Retinal pigment epithelial cell (primary cell): ENCODE measurements at regions not wholly inside any gene's neighbourhood (a gene's known extent, or its start where the extent isn't known, plus 50 kb on each side); places are given as distances from the start of the nearest gene placed in this dataset.

Experiments used
- DNase-seq: peaks from one replicate; pipeline ENCODE4 v3.0.0-alpha.2; 2010; ENCODE audit warnings: low read depth
- H3K4me3 ChIP-seq: 2 replicates; pipeline ENCODE4 v1.5.1; 2011; ENCODE audit warnings: mild to moderate bottlenecking, low read length, control low read depth, moderate library complexity
- CTCF ChIP-seq: conservative IDR thresholded peaks from 2 replicates; pipeline ENCODE4 v1.5.1; 2011; ENCODE audit warnings: low read depth, low read length, control low read depth, inconsistent platforms

DNA sequence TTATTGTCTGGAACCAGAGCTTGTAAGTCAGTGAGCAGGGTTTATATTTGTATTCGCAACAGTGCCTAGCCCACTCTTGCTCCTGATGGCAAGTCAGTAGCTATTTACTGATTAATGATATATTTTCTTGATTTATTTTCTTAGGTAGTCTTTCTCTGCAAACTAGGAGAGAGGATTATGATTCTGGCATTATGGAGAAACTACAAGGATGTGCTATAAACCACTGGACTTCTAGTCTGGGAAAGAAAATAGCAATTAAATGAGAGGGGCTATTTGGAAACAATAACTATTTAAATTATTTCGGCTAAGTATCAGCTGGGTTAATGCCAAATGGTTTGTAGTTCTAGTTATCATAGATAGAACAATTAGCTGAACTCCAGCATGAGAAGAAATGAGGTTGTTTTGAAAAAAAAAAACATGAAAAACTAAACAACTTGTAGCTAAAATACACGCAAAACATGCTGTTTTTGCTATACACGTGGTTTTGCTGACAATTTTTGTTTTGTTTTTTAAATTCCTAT, 304.9 kb upstream of the TCF21 start:
- no peak for DNase-seq
- TF ChIP-seq CTCF = no peak

DNA sequence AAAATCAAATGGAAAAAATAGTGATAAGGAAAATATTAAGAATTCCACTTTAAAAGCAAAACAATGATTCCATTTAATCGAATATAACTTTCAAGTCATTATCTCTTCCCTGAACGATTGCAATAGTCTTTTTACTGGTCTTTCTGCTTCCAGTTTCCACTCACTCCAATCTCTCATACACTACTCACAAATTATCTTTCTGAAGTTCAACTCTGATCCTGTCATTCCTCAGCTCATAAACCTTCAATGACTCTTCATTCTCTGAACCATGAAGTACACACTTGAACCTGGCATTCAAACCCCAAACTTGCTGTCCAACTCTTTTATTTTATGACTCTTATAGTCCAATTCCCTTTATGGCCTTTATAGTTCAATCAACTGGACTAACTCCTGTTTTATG, 304.1 kb upstream of the TCF21 start:
- no peak for DNase-seq
- TF ChIP-seq CTCF = no peak
- no peak overlapping the region for H3K4me3 ChIP-seq

More for the DNA sequence above, 304.9 kb upstream of the TCF21 start:
- H3K4me3 ChIP-seq = no peak overlapping the region

DNA sequence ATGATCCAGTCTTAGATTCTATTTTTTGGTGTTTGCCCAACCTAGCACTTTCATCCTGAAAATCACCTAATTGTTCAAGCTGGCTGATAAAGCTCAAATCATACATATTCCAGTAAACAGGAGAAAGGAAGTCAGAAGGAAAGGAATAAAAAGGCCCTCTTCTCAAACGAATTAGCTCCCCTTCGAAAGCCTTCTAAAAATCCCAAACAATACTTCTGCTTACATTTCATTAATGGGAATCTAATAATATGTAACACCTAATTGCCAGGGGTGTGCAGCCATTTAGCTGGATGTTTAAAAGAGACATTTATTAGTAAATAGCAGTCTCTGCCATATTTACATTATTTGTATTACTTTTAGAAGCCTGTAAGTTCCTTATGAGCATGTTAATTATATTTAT, 302.9 kb upstream of the TCF21 start:
- DNase-seq = no peak
- no peak overlapping the region for H3K4me3 ChIP-seq
- no peak for TF ChIP-seq CTCF

GRCh38 chr6:133587546-133588160, 301.3 kb upstream of the TCF21 start:
- H3K4me3 ChIP-seq = no peak overlapping the region
- TF ChIP-seq CTCF = no peak
- no peak for DNase-seq

DNA sequence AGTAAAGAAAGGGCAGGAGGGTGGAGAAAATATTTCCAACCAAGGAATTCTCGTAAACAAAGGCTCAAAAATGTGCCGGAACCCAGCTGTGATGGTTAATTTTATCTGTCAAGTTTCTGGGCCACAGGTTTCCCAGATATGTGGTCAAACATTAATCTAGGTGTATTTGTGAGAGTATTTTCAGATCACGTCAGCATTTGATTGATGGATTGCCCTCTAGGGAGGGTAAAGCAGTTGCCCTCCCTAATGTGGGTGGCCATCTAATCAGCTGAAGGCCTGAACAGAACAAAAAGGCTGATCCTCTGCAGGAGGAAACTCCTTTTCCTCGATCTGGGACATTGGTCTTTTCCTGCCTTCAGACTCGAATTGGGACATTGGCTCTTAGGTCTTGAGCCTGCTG, 298.7 kb upstream of the TCF21 start:
- H3K4me3 ChIP-seq = no peak overlapping the region

GRCh38 chr6:133590814-133591213, 298.1 kb upstream of the TCF21 start:
- no peak for TF ChIP-seq CTCF
- H3K4me3 ChIP-seq = no peak overlapping the region
- no peak for DNase-seq

More for the DNA sequence above, 298.7 kb upstream of the TCF21 start:
- no peak for DNase-seq
- no peak for TF ChIP-seq CTCF

GRCh38 chr6:133591275-133591674, 297.6 kb upstream of the TCF21 start:
- no peak overlapping the region for H3K4me3 ChIP-seq
- no peak for TF ChIP-seq CTCF
- no peak for DNase-seq
